Left ventricle myocardium superior (tissue), 1 donor: ENCODE measurements at regions not wholly inside any gene's neighbourhood (a gene's known extent, or its start where the extent isn't known, plus 50 kb on each side); places are given as distances from the start of the nearest gene placed in this dataset.
A peak's percentile ranks its signal among the peaks of the same experiment; 100 is the strongest.

Experiments
- ATAC-seq: fragments of 200-7000 bp; cut with Tn5 transposase; one replicate; pipeline ENCODE4 v1.9.1; 2020; ENCODE audit warnings: mild to moderate bottlenecking, moderate library complexity
- DNase-seq: peaks from one replicate; pipeline ENCODE4 v3.0.0-alpha.2; 2020
- intact Hi-C: fragments of 100-400 bp; cut with micrococcal nuclease; formaldehyde crosslinking; loops from one replicate; pipeline ENCODE4 v1.11.0; 2022
- donor health status: DM: no; HTN: yes; CAD: no; lungs with severe emphysema.

GRCh38 chr22:19615867-19616581 lies 91.8 kb upstream of the CLDN5 start:
- ATAC-seq: no peak
- no peak for DNase-seq
- intact Hi-C loops: no loop called here

- DNase-seq (no peak), ATAC-seq (no peak)
- intact Hi-C loops: no loop called here
Measured at GRCh38 chr22:19619144-19620009, 94.9 kb upstream of the SEPTIN5 start.

- DNase-seq (no peak), ATAC-seq (peak; percentile 33)
- intact Hi-C loops: no loop called here
Measured at GRCh38 chr22:19620742-19621371, 93.4 kb upstream of the SEPTIN5 start.

GRCh38 chr22:19621373-19622060 lies 92.8 kb upstream of the SEPTIN5 start:
- DNase-seq: no peak
- intact Hi-C loops: no loop called here
- ATAC-seq: no peak

- ATAC-seq (no peak), DNase-seq (no peak)
- intact Hi-C loops: no loop called here
Measured at GRCh38 chr22:19622061-19622441, 92.3 kb upstream of the SEPTIN5 start.

GRCh38 chr22:19625331-19626041 lies 88.8 kb upstream of the SEPTIN5 start:
- intact Hi-C loops: no loop called here

GRCh38 chr22:19626042-19626587 lies 88.2 kb upstream of the SEPTIN5 start:
- no peak for DNase-seq
- no peak for ATAC-seq
- intact Hi-C loops: no loop called here

More at GRCh38 chr22:19625331-19626041, 88.8 kb upstream of the SEPTIN5 start:
- DNase-seq: no peak
- ATAC-seq: no peak

- no peak for ATAC-seq
- intact Hi-C loops: no loop called here
- no peak for DNase-seq
Measured at GRCh38 chr22:19626666-19627065, 87.6 kb upstream of the SEPTIN5 start.

- DNase-seq: no peak
- intact Hi-C loops: no loop called here
- no peak for ATAC-seq
Measured at GRCh38 chr22:19628038-19628776, 86.1 kb upstream of the SEPTIN5 start.

GRCh38 chr22:19629331-19629719 lies 85.0 kb upstream of the SEPTIN5 start:
- no peak for ATAC-seq
- intact Hi-C loops: no loop called here
- no peak for DNase-seq

GRCh38 chr22:19629720-19630419 lies 84.4 kb upstream of the SEPTIN5 start:
- DNase-seq (peak; percentile 77), ATAC-seq (peak; percentile 92)
- intact Hi-C loops: loop anchor here (10.0 kb wide), 1 partner anchor 135 kb away; no protein-coding TSS in a partner anchor

- no peak for ATAC-seq
- intact Hi-C loops: loop anchor here (10.0 kb wide), 1 partner anchor 136 kb away; no protein-coding TSS in a partner anchor
- DNase-seq: no peak
Measured at GRCh38 chr22:19630614-19631013, 83.7 kb upstream of the SEPTIN5 start.

GRCh38 chr22:19631899-19632667 lies 82.2 kb upstream of the SEPTIN5 start:
- no peak for DNase-seq
- intact Hi-C loops: loop anchor here (10.0 kb wide), 1 partner anchor 137 kb away; no protein-coding TSS in a partner anchor
- ATAC-seq: peak; percentile 41

GRCh38 chr22:19632668-19633148 lies 81.6 kb upstream of the SEPTIN5 start:
- ATAC-seq (no peak), DNase-seq (no peak)
- intact Hi-C loops: loop anchor here (10.0 kb wide), 1 partner anchor 138 kb away; no protein-coding TSS in a partner anchor

- no peak for DNase-seq
- intact Hi-C loops: loop anchor here (10.0 kb wide), 1 partner anchor 140 kb away; no protein-coding TSS in a partner anchor
- no peak for ATAC-seq
Measured at GRCh38 chr22:19634226-19634975, 79.9 kb upstream of the SEPTIN5 start.
